Endothelial cell of umbilical vein (primary cell): ENCODE measurements at regions not wholly inside any gene's neighbourhood (a gene's known extent, or its start where the extent isn't known, plus 50 kb on each side); places are given as distances from the start of the nearest gene placed in this dataset.

Source experiments
- BruUV-seq: library from RNA; stranded (reverse); fragments of 400-500 nt; replicated peaks from 2 replicates; lab custom pipeline; 2021; lab: Mats Ljungman, UMichigan
- CTCF ChIA-PET: fragments of 300-600, 350-600 bp; sonication (Branson Sonifier 250); formaldehyde crosslinking; loops from one replicate; lab custom pipeline; 2021; ENCODE audit warnings: antibody characterized with exemption, inconsistent platforms; lab: Charles Lee
- POLR2A ChIA-PET: fragments of 300-600, 350-600 bp; sonication (Branson Sonifier 250); formaldehyde crosslinking; loops from one replicate; lab custom pipeline; 2021; ENCODE audit warnings: antibody characterized with exemption, inconsistent platforms; lab: Charles Lee
- DNase-seq: peaks from one replicate; pipeline ENCODE4 v3.0.0-alpha.2; 2011; ENCODE audit warnings: low read depth, low spot score
- FAIRE-seq: peaks from 2 replicates; lab custom pipeline; 2011; peaks lifted over from hg19 to GRCh38; lab: Jason Lieb, UNC
- H2AFZ ChIP-seq: 2 replicates; pipeline ENCODE4 v1.6.0; 2012; ENCODE audit warnings: low read depth, low read length, control low read depth, inconsistent platforms
- H3K27ac ChIP-seq: 2 replicates; pipeline ENCODE4 v1.5.1; 2011; ENCODE audit warnings: low read depth, mild to moderate bottlenecking, control low read depth, low read length, moderate library complexity; ENCODE audit not compliant: insufficient read depth
- H3K27me3 ChIP-seq, 2 experiments: 2 replicates each; pipeline versions ENCODE4 v1.6.0 to v1.6.1; 2011; ENCODE audit warnings: low read length in 2 of 2, mixed read lengths in 1 of 2; ENCODE audit not compliant: control insufficient read depth in 2 of 2, insufficient read depth in 2 of 2
- H3K36me3 ChIP-seq, 2 experiments: 2 replicates in 1 of 2; 3 replicates in 1 of 2; pipeline ENCODE4 v1.5.1; 2011; ENCODE audit warnings: low read length in 2 of 2, mild to moderate bottlenecking in 1 of 2, moderate library complexity in 1 of 2; ENCODE audit not compliant: control insufficient read depth in 2 of 2, insufficient read depth in 2 of 2; ENCODE audit errors: extremely low read depth in 1 of 2
- H3K4me1 ChIP-seq: 3 replicates; pipeline ENCODE4 v1.5.1; 2011; ENCODE audit warnings: mild to moderate bottlenecking, low read length; ENCODE audit not compliant: control insufficient read depth, insufficient read depth; ENCODE audit errors: extremely low read depth
- H3K4me2 ChIP-seq: 2 replicates; pipeline ENCODE4 v1.6.1; 2011; ENCODE audit warnings: low read length, control low read depth, mixed read lengths; ENCODE audit not compliant: insufficient read depth
- H3K4me3 ChIP-seq, 3 experiments: fragments of 200-600 bp in 1 of 3; sonication (generic), shearing (Covaris generic) in 1 of 3; replicated peaks in 1 of 3; 2 replicates each; pipeline ENCODE4 v1.5.1; 2011 to 2016; ENCODE audit warnings: control low read depth in 3 of 3, low read length in 3 of 3, mild to moderate bottlenecking in 2 of 3, inconsistent platforms in 1 of 3, low read depth in 1 of 3, moderate library complexity in 1 of 3; ENCODE audit not compliant: insufficient read depth in 1 of 3
- H3K79me2 ChIP-seq: 2 replicates; pipeline ENCODE4 v1.6.0; 2012; ENCODE audit warnings: low read length, inconsistent platforms; ENCODE audit not compliant: control insufficient read depth, insufficient read depth
- H3K9ac ChIP-seq: replicated peaks from 2 replicates; pipeline ENCODE3; 2011; ENCODE audit warnings: low read length, control low read depth; ENCODE audit not compliant: insufficient read depth; ENCODE audit errors: extremely low read depth
- H3K9me1 ChIP-seq: replicated peaks from 3 replicates; pipeline ENCODE4 v1.6.0; 2011; ENCODE audit warnings: mild to moderate bottlenecking, low read length; ENCODE audit not compliant: control insufficient read depth, insufficient read depth; ENCODE audit errors: extremely low read depth
- H3K9me3 ChIP-seq: replicated peaks from 2 replicates; pipeline ENCODE4 v1.5.1; 2012; ENCODE audit warnings: low read length, inconsistent platforms; ENCODE audit not compliant: control insufficient read depth, insufficient read depth
- H4K20me1 ChIP-seq: replicated peaks from 2 replicates; pipeline ENCODE3; 2011; ENCODE audit warnings: mild to moderate bottlenecking, low read length; ENCODE audit not compliant: control insufficient read depth, insufficient read depth; ENCODE audit errors: extremely low read depth
- CTCF ChIP-seq, 2 donors: IDR thresholded peaks; 1 replicate in 1 of 2; 2 replicates in 1 of 2; pipeline ENCODE4 v1.5.1; 2011; ENCODE audit warnings: low read length in 2 of 2, mild to moderate bottlenecking in 2 of 2, moderate library complexity in 2 of 2, control low read depth in 1 of 2, inconsistent platforms in 1 of 2, low read depth in 1 of 2; ENCODE audit not compliant: insufficient read depth in 1 of 2; ENCODE audit errors: extremely low read depth in 1 of 2
- EZH2 ChIP-seq: IDR thresholded peaks from 2 replicates; pipeline ENCODE4 v1.6.1; 2012; ENCODE audit warnings: borderline replicate concordance, low read depth, mild to moderate bottlenecking, moderate library complexity, low read length, inconsistent platforms; ENCODE audit not compliant: severe bottlenecking
- FOS ChIP-seq: IDR thresholded peaks from 2 replicates; pipeline ENCODE4 v1.6.1; 2011; ENCODE audit warnings: mild to moderate bottlenecking, low read length, moderate library complexity, borderline replicate concordance; ENCODE audit not compliant: insufficient read depth
- GATA2 ChIP-seq: IDR thresholded peaks from 2 replicates; pipeline ENCODE4 v1.7.0; 2011; ENCODE audit warnings: low read depth, mild to moderate bottlenecking, moderate library complexity, mixed read lengths, low read length; ENCODE audit not compliant: insufficient read length, insufficient read depth
- JUN ChIP-seq: IDR thresholded peaks from 2 replicates; pipeline ENCODE4 v1.6.1; 2011; ENCODE audit warnings: borderline replicate concordance, low read depth; ENCODE audit not compliant: insufficient read length, insufficient read depth
- MAX ChIP-seq: IDR thresholded peaks from 2 replicates; pipeline ENCODE4 v1.6.1; 2011; ENCODE audit not compliant: insufficient read depth, insufficient read length
- MYC ChIP-seq: IDR thresholded peaks from one replicate; pipeline ENCODE4 v1.6.1; 2011; ENCODE audit warnings: mild to moderate bottlenecking, low read depth, low read length
- POLR2A ChIP-seq: IDR thresholded peaks from 2 replicates; pipeline ENCODE4 v1.6.1; 2012; ENCODE audit warnings: low read depth, mild to moderate bottlenecking, control low read depth, low read length
- POLR2AphosphoS5 ChIP-seq: IDR thresholded peaks from 2 replicates; pipeline ENCODE4 v1.6.1; 2012; ENCODE audit warnings: low read depth, mild to moderate bottlenecking, control low read depth, low read length, moderate library complexity; ENCODE audit not compliant: insufficient read depth
- dilution Hi-C: fragments of 300-500 bp; cut with MboI; formaldehyde crosslinking; loops from one replicate; pipeline ENCODE4 v1.15.0; 2019; ENCODE audit warnings: low sequenced_read_pairs; ENCODE audit not compliant: extremely low pct_ligation_motif_present
- intact Hi-C: fragments of 100-400 bp; cut with micrococcal nuclease; formaldehyde crosslinking; loops from one replicate; pipeline ENCODE4 v1.10.0; 2022

DNA sequence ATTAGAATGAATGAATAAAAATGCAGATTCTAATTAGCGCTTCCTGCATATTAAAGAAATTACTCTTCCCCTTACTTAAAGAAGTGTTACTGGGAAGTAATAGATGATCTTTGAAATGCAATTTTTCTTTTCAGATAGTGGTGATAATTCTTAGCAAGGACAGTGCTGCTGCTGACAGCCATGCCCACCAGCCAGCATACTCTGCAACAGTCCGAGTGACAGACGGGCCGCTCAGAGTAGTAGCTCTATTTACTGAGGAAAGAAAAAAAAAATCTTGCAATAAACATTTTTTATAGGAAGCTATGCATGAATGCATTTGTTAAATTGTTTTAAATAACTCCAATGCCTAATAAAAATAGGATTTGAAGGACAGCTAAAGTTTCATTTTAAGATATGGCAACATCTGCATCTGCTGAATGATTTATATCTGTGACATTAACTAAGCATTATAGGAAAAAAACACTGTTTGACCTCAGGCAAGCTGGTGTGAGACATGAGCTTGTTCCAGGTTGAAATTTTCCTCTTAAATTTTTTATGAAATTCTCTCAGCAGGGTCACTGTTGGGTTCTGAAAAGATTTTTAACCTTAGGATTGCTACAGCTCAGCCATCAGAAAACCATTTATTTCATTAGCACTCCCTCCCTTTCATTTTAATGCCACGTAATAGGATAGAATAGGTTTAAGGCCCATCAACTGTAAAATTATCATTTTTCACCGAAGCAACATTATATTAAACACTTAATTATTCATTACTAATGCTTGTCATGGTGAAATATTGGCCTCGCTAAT is 393.8 kb downstream of the DCDC2C start:
- TF ChIP-seq EZH2 (no peak), CTCF (IDR thresholded peaks at IDR 0.05; ENCODE audit: extremely low read depth in 1 of 2, insufficient read depth in 1 of 2, low read depth in 1 of 2, low read length in 2 of 2) (no peak), JUN (no peak), FOS (no peak), POLR2AphosphoS5 (no peak), GATA2 (no peak), MAX (no peak), POLR2A (no peak), MYC (no peak)
- ChIA-PET CTCF (no interaction called here), POLR2A (no interaction called here)
- Histone ChIP-seq H3K27ac (no peak overlapping the region), H3K9me1 (no peaks in the 10 kb centered on the region), H3K4me3 (no peak overlapping the region), H2AFZ (no peak overlapping the region), H3K27me3 (no peaks in the 10 kb centered on the region), H4K20me1 (no peaks in the 10 kb centered on the region), H3K9me3 (no peaks in the 10 kb centered on the region), H3K79me2 (no peaks in the 10 kb centered on the region), H3K4me1 (no peaks in the 10 kb centered on the region), H3K36me3 (no peaks in the 10 kb centered on the region), H3K4me2 (no peak overlapping the region), H3K9ac (no peak overlapping the region)
- DNase-seq (no peak), FAIRE-seq (no peak)
- dilution Hi-C loops (no loop called here), intact Hi-C loops (no loop called here)
- BruUV-seq, result no TSS peak
